ENCODE measurements at regions not wholly inside any gene's neighbourhood (a gene's known extent, or its start where the extent isn't known, plus 50 kb on each side); places are given as distances from the start of the nearest gene placed in this dataset.
"Not testable (repeated sequence)": the region's sequence is repeated elsewhere in the genome, so short reads cannot be mapped to it uniquely, and the experiment has no call there.

- DNase-seq, result no peak
These were observed 407.9 kb downstream of the TECRL start for GRCh38 chr4:64001229-64001898.

- no peak for DNase-seq
These were observed 409.0 kb downstream of the TECRL start for GRCh38 chr4:64000241-64000640.

- no peak for DNase-seq
These were observed 423.0 kb downstream of the TECRL start for GRCh38 chr4:63986253-63986652.

- no peak for DNase-seq
These were observed 426.0 kb downstream of the TECRL start for GRCh38 chr4:63983224-63983623.

- no peak for DNase-seq
These were observed 443.4 kb downstream of the TECRL start for GRCh38 chr4:63965875-63966274.

GRCh38 chr4:63942706-63943286, 466.5 kb downstream of the TECRL start:
- not testable (repeated sequence) for DNase-seq

GRCh38 chr4:63937961-63938360, 471.3 kb downstream of the TECRL start:
- no peak for DNase-seq

- DNase-seq, result no peak
These were observed 487.1 kb downstream of the TECRL start for GRCh38 chr4:63922146-63922545.

- DNase-seq, result no peak
These were observed 487.7 kb downstream of the TECRL start for GRCh38 chr4:63921561-63921960.

GRCh38 chr4:63919636-63920365, 489.4 kb downstream of the TECRL start:
- DNase-seq, result no peak

- DNase-seq, result no peak
These were observed 502.5 kb downstream of the TECRL start for GRCh38 chr4:63906660-63907183.

- no peak for DNase-seq
These were observed 505.0 kb downstream of the TECRL start for GRCh38 chr4:63904201-63904600.

- no peak for DNase-seq
These were observed 507.9 kb downstream of the TECRL start for GRCh38 chr4:63901304-63901703.

GRCh38 chr4:63898961-63899360, 510.3 kb downstream of the TECRL start:
- DNase-seq, result no peak

- DNase-seq, result no peak
These were observed 515.1 kb downstream of the TECRL start for GRCh38 chr4:63894161-63894560.

GRCh38 chr4:63869370-63869769, 539.9 kb downstream of the TECRL start:
- no peak for DNase-seq

GRCh38 chr4:63851496-63851895, 557.8 kb downstream of the TECRL start:
- no peak for DNase-seq

GRCh38 chr4:63841266-63841665, 568.0 kb downstream of the TECRL start:
- no peak for DNase-seq

- DNase-seq, result no peak
These were observed 577.6 kb downstream of the TECRL start for GRCh38 chr4:63831590-63832155.

GRCh38 chr4:63817196-63817865, 591.9 kb downstream of the TECRL start:
- DNase-seq, result peak in 1 of 4 experiments; percentile 0

GRCh38 chr4:63814171-63814964, 594.9 kb downstream of the TECRL start:
- DNase-seq, result peak in 1 of 4 experiments; percentile 0

GRCh38 chr4:63799166-63799565, 610.1 kb downstream of the TECRL start:
- no peak for DNase-seq

Measured in suppressor macrophage (primary cell).